Keratinocyte (primary cell): ENCODE measurements at regions not wholly inside any gene's neighbourhood (a gene's known extent, or its start where the extent isn't known, plus 50 kb on each side); places are given as distances from the start of the nearest gene placed in this dataset.

Experiments
- DNase-seq: peaks from one replicate; pipeline ENCODE4 v3.0.0-alpha.2; 2011; ENCODE audit warnings: low read depth, missing footprints, low spot score
- FAIRE-seq: peaks from 2 replicates; lab custom pipeline; 2011; peaks lifted over from hg19 to GRCh38; lab: Jason Lieb, UNC
- H2AFZ ChIP-seq: 2 replicates; pipeline ENCODE4 v1.6.0; 2012; ENCODE audit warnings: low read length, control low read depth, inconsistent platforms; ENCODE audit not compliant: control insufficient read depth
- H3K27ac ChIP-seq: 2 replicates; pipeline ENCODE4 v1.5.1; 2011; ENCODE audit warnings: low read length; ENCODE audit not compliant: control insufficient read depth, insufficient read depth
- H3K27me3 ChIP-seq: 3 replicates; pipeline ENCODE4 v1.6.0; 2011; ENCODE audit warnings: low read length; ENCODE audit not compliant: control insufficient read depth, insufficient read depth; ENCODE audit errors: extremely low read depth
- H3K36me3 ChIP-seq, 2 experiments: 2 replicates in 1 of 2; 3 replicates in 1 of 2; pipeline ENCODE4 v1.5.1; 2011; ENCODE audit warnings: low read length in 2 of 2, mild to moderate bottlenecking in 1 of 2; ENCODE audit not compliant: control insufficient read depth in 2 of 2, insufficient read depth in 2 of 2; ENCODE audit errors: extremely low read depth in 1 of 2
- H3K4me1 ChIP-seq: 3 replicates; pipeline ENCODE4 v1.5.1; 2011; ENCODE audit warnings: low read length; ENCODE audit not compliant: control insufficient read depth, insufficient read depth; ENCODE audit errors: extremely low read depth
- H3K4me2 ChIP-seq: 3 replicates; pipeline ENCODE4 v1.6.0; 2011; ENCODE audit warnings: low read depth, low read length; ENCODE audit not compliant: control insufficient read depth, insufficient read depth; ENCODE audit errors: extremely low read depth
- H3K4me3 ChIP-seq, 3 experiments: fragments of 200-600 bp in 1 of 3; sonication (generic) in 1 of 3; 2 replicates in 2 of 3; 3 replicates in 1 of 3; pipeline ENCODE4 v1.5.1; 2011 to 2016; ENCODE audit warnings: low read length in 3 of 3, mild to moderate bottlenecking in 3 of 3, control low read depth in 2 of 3, inconsistent platforms in 1 of 3, low read depth in 1 of 3, mixed read lengths in 1 of 3, mixed run types in 1 of 3, moderate library complexity in 1 of 3; ENCODE audit not compliant: control insufficient read depth in 2 of 3, insufficient read depth in 2 of 3; ENCODE audit errors: extremely low read depth in 1 of 3
- H3K79me2 ChIP-seq: 2 replicates; pipeline ENCODE4 v1.6.0; 2012; ENCODE audit warnings: low read length; ENCODE audit not compliant: control insufficient read depth, insufficient read depth
- H3K9ac ChIP-seq: 3 replicates; pipeline ENCODE4 v1.6.0; 2011; ENCODE audit warnings: low read length; ENCODE audit not compliant: control insufficient read depth, insufficient read depth; ENCODE audit errors: extremely low read depth
- H3K9me1 ChIP-seq: 3 replicates; pipeline ENCODE4 v1.6.0; 2011; ENCODE audit warnings: low read length; ENCODE audit not compliant: control insufficient read depth, insufficient read depth; ENCODE audit errors: extremely low read depth
- H3K9me3 ChIP-seq: 2 replicates; pipeline ENCODE4 v1.5.1; 2012; ENCODE audit warnings: low read depth, low read length; ENCODE audit not compliant: control insufficient read depth
- H4K20me1 ChIP-seq: 3 replicates; pipeline ENCODE4 v1.6.0; 2011; ENCODE audit warnings: low read length; ENCODE audit not compliant: control insufficient read depth, insufficient read depth; ENCODE audit errors: extremely low read depth
- CTCF ChIP-seq, 3 experiments: IDR thresholded peaks in 1 of 3; conservative IDR thresholded peaks in 1 of 3; optimal IDR thresholded peaks in 1 of 3; 2 replicates in 2 of 3; 3 replicates in 1 of 3; pipeline versions ENCODE3 to v1.5.1; 2011; ENCODE audit warnings: low read length in 3 of 3, mild to moderate bottlenecking in 3 of 3, moderate library complexity in 2 of 3, control low read depth in 1 of 3, inconsistent platforms in 1 of 3; ENCODE audit not compliant: insufficient read depth in 2 of 3; ENCODE audit errors: extremely low read depth in 1 of 3
- EZH2 ChIP-seq: IDR thresholded peaks from one replicate; pipeline ENCODE4 v1.6.1; 2012; ENCODE audit warnings: inconsistent platforms, mild to moderate bottlenecking, low read length, moderate library complexity
- dilution Hi-C: fragments of 300-500 bp; cut with MboI; formaldehyde crosslinking; loops from one replicate; pipeline ENCODE4 v1.7.0; 2020; ENCODE audit warnings: low sequenced_read_pairs; ENCODE audit not compliant: extremely low pct_ligation_motif_present

- no peaks in the 10 kb centered on the region for H4K20me1 ChIP-seq
- no peak overlapping the region for H3K4me2 ChIP-seq
- H3K79me2 ChIP-seq, result no peaks in the 10 kb centered on the region
- DNase-seq, result no peak
- H3K9me1 ChIP-seq, result no peaks in the 10 kb centered on the region
- no peak overlapping the region for H3K4me3 ChIP-seq
- FAIRE-seq, result no peak
- no peak overlapping the region for H3K9ac ChIP-seq
- no peaks in the 10 kb centered on the region for H3K9me3 ChIP-seq
- H3K27ac ChIP-seq, result no peak overlapping the region
- H3K36me3 ChIP-seq, result no peaks in the 10 kb centered on the region
- H3K27me3 ChIP-seq, result no peaks in the 10 kb centered on the region
- dilution Hi-C loops, result no loop called here
- no peaks in the 10 kb centered on the region for H3K4me1 ChIP-seq
- no peak overlapping the region for H2AFZ ChIP-seq
- TF ChIP-seq CTCF (optimal IDR thresholded peaks at IDR 0.05 in 1 of 3, IDR thresholded peaks at IDR 0.05 in 1 of 3, conservative IDR thresholded peaks at IDR 0.05 in 1 of 3; ENCODE audit: extremely low read depth in 1 of 3, insufficient read depth in 2 of 3, low read length in 3 of 3) (no peak), EZH2 (no peak)
Observed at GRCh38 chr5:62794456-62794855, 215.8 kb downstream of the LRRC70 start.

GRCh38 chr5:62791059-62791458, 212.4 kb downstream of the LRRC70 start:
- dilution Hi-C loops, result no loop called here
- no peak overlapping the region for H3K4me3 ChIP-seq
- H2AFZ ChIP-seq, result no peak overlapping the region
- TF ChIP-seq EZH2 (no peak), CTCF (optimal IDR thresholded peaks at IDR 0.05 in 1 of 3, IDR thresholded peaks at IDR 0.05 in 1 of 3, conservative IDR thresholded peaks at IDR 0.05 in 1 of 3; ENCODE audit: extremely low read depth in 1 of 3, insufficient read depth in 2 of 3, low read length in 3 of 3) (peak in 1 of 3 experiments; percentile 8)
- no peak overlapping the region for H3K4me2 ChIP-seq
- H3K4me1 ChIP-seq, result no peaks in the 10 kb centered on the region
- H3K9ac ChIP-seq, result no peak overlapping the region
- no peaks in the 10 kb centered on the region for H3K79me2 ChIP-seq
- FAIRE-seq (no peak), DNase-seq (no peak)
- no peak overlapping the region for H3K27ac ChIP-seq
- H3K36me3 ChIP-seq, result no peaks in the 10 kb centered on the region
- no peaks in the 10 kb centered on the region for H3K27me3 ChIP-seq
- H3K9me3 ChIP-seq, result no peaks in the 10 kb centered on the region
- no peaks in the 10 kb centered on the region for H3K9me1 ChIP-seq
- H4K20me1 ChIP-seq, result no peaks in the 10 kb centered on the region
